ENCODE measurements at regions not wholly inside any gene's neighbourhood (a gene's known extent, or its start where the extent isn't known, plus 50 kb on each side); places are given as distances from the start of the nearest gene placed in this dataset.

DNA sequence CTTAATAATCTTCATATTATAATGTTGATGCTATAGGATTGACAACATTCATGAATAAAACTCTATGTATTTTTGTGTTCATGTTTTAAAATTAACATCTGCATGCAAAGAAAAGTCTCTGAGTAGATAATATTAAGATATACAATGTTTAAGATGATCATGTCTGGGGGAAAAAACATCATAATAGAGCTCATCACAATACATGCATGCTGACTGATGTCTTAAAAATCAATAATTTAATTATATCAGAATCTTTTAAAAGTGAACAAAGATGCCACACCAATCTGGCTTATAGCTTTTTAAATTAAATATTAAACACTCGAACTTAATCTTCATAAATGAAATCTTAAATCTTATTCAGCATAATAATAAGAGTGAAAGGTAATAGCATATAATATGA, 933.9 kb upstream of the MIR17HG start:
- no peak for DNase-seq (ENCODE audit: extremely low spot score, unreplicated experiment)
- peaks cover 4% of the 10 kb centered on the region for H3K4me1 Mint-ChIP-seq (ENCODE audit: unreplicated experiment)
- no peaks in the 10 kb centered on the region for H3K27me3 Mint-ChIP-seq
- no peak overlapping the region for H3K4me3 Mint-ChIP-seq
- H3K36me3 Mint-ChIP-seq: no peaks in the 10 kb centered on the region
- no peak overlapping the region for H3K27ac Mint-ChIP-seq
- no peaks in the 10 kb centered on the region for H3K9me3 Mint-ChIP-seq
- TF ChIP-seq, protein P1, sequence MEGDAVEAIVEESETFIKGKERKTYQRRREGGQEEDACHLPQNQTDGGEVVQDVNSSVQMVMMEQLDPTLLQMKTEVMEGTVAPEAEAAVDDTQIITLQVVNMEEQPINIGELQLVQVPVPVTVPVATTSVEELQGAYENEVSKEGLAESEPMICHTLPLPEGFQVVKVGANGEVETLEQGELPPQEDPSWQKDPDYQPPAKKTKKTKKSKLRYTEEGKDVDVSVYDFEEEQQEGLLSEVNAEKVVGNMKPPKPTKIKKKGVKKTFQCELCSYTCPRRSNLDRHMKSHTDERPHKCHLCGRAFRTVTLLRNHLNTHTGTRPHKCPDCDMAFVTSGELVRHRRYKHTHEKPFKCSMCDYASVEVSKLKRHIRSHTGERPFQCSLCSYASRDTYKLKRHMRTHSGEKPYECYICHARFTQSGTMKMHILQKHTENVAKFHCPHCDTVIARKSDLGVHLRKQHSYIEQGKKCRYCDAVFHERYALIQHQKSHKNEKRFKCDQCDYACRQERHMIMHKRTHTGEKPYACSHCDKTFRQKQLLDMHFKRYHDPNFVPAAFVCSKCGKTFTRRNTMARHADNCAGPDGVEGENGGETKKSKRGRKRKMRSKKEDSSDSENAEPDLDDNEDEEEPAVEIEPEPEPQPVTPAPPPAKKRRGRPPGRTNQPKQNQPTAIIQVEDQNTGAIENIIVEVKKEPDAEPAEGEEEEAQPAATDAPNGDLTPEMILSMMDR (conservative IDR thresholded peaks at IDR 0.05): no peak

DNA sequence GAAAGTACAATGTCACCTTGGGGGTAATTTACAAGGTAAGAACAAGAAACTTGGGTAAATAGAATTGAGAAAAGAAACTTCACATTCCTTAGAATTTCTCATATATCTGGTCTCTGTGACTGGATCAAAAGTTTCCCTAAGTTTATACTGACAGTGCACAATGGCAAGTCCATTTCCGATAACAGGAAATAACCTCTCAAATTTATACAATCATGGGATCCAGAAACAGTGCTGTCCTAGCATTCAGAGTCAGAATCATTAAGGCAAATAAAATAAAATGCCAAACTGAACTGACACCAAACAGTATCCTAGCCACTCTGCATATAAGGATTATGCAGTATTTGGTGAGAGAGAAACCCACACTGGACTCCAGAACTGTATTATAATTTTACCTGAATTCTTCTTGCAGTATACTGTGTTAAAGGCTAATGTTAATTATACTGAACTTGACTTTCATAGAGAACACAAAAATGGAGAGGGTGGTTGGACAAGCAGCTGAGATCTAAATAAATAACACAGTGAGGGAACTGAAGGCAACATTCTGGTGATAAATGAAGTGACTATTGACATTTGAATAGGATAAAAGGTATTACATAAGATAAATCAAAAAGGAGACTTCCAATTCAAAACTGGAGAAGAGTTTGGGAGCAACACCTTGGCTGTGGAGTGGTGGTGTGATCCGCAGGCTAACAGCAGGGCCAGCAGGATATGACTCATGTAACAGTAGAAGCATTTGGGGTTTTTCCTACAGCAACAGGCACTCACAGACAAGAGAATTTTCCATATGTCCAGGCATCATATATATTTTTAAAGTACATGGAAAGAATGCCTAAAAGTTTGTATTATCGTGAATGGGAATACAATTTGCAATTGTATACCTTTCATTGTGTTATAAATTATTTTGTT, 932.5 kb upstream of the MIR17HG start:
- H3K27ac Mint-ChIP-seq: no peak overlapping the region
- no peaks in the 10 kb centered on the region for H3K27me3 Mint-ChIP-seq
- H3K9me3 Mint-ChIP-seq: no peaks in the 10 kb centered on the region
- no peak overlapping the region for H3K4me3 Mint-ChIP-seq
- no peak for DNase-seq (ENCODE audit: extremely low spot score, unreplicated experiment)
- H3K36me3 Mint-ChIP-seq: no peaks in the 10 kb centered on the region
- peaks cover 4% of the 10 kb centered on the region for H3K4me1 Mint-ChIP-seq (ENCODE audit: unreplicated experiment)
- TF ChIP-seq, protein P1 (conservative IDR thresholded peaks at IDR 0.05): no peak

DNA sequence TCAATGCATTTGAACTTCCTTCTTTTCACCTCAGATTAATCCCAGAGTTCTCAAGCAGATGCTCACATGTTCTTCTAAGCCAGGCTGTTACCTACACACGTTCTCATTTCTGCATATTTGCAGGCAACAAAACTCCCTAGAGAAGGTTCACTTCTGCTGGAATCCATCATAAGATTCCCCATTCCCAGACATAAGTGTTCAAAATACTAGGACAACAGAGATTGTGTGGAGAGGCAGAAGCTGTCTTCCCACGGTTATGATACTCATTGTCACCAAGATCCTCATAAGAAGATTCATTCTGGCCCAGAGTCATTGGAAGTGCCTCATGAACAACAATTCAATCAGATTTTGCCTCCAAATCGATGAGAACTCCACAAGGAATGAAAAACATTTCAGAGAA, 931.6 kb upstream of the MIR17HG start:
- H3K9me3 Mint-ChIP-seq: peaks cover 4% of the 10 kb centered on the region
- H3K27me3 Mint-ChIP-seq: no peaks in the 10 kb centered on the region
- peaks cover 4% of the 10 kb centered on the region for H3K4me1 Mint-ChIP-seq (ENCODE audit: unreplicated experiment)
- TF ChIP-seq, protein P1 (conservative IDR thresholded peaks at IDR 0.05): no peak
- no peak overlapping the region for H3K4me3 Mint-ChIP-seq
- DNase-seq (ENCODE audit: extremely low spot score, unreplicated experiment): no peak
- H3K27ac Mint-ChIP-seq: no peak overlapping the region
- H3K36me3 Mint-ChIP-seq: no peaks in the 10 kb centered on the region

DNA sequence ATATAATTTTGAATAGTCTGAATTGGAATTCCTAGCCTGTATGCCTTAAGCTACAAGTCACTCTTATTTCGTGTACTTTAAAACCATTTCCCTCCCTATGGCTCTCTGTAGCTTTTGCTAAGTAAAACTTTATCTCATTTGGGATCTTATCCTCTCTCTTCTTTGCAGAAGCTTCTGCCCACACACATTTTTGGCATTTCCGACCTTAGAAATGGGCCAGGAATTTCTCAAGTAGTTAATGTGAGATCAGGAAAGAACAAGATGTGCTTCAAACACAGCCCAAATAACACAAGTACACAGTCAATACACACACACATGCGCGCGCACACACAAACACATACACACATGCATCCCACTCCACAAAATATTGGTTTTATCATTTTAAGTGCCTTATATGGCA, 931.0 kb upstream of the MIR17HG start:
- DNase-seq (ENCODE audit: extremely low spot score, unreplicated experiment): no peak
- H3K4me3 Mint-ChIP-seq: no peak overlapping the region
- no peaks in the 10 kb centered on the region for H3K27me3 Mint-ChIP-seq
- no peaks in the 10 kb centered on the region for H3K36me3 Mint-ChIP-seq
- H3K9me3 Mint-ChIP-seq: peaks cover 7% of the 10 kb centered on the region
- peaks cover 4% of the 10 kb centered on the region for H3K4me1 Mint-ChIP-seq (ENCODE audit: unreplicated experiment)
- no peak overlapping the region for H3K27ac Mint-ChIP-seq
- TF ChIP-seq, protein P1 (conservative IDR thresholded peaks at IDR 0.05): no peak

DNA sequence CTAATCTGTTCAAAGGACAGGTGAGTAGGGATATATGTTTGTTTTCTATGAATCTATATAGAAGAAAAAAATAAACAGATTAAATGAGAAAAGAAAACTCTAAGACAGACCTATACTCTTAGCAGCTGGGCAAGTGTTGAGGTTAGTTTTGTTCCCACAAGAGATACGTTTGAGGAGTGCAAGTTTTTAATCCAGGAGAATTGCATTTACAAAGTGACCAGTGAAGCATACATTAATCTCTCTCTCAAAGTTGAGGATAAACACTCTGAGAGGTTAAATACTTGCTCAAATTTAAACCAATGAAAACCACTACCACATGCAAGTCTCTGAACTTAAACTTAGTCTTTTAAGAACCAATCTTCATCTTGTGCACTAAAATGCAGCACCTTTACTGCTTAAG, 930.5 kb upstream of the MIR17HG start:
- Mint-ChIP-seq H3K4me1 (ENCODE audit: unreplicated experiment) (peaks cover 4% of the 10 kb centered on the region), H3K9me3 (peaks cover 7% of the 10 kb centered on the region), H3K27ac (no peak overlapping the region), H3K27me3 (no peaks in the 10 kb centered on the region), H3K4me3 (no peak overlapping the region), H3K36me3 (no peaks in the 10 kb centered on the region)
- DNase-seq (ENCODE audit: extremely low spot score, unreplicated experiment): no peak
- TF ChIP-seq, protein P1 (conservative IDR thresholded peaks at IDR 0.05): no peak

Data from type B pancreatic cell (in vitro differentiated cells).